GM18868 (cell line): ENCODE measurements at regions not wholly inside any gene's neighbourhood (a gene's known extent, or its start where the extent isn't known, plus 50 kb on each side); places are given as distances from the start of the nearest gene placed in this dataset.

Experiments used
- ATAC-seq: cut with Tn5 transposase; IDR thresholded peaks from one replicate; pipeline ENCODE4 v1.9.1; 2021; ENCODE audit warnings: mild to moderate bottlenecking, moderate library complexity; ENCODE audit not compliant: unreplicated experiment

DNA sequence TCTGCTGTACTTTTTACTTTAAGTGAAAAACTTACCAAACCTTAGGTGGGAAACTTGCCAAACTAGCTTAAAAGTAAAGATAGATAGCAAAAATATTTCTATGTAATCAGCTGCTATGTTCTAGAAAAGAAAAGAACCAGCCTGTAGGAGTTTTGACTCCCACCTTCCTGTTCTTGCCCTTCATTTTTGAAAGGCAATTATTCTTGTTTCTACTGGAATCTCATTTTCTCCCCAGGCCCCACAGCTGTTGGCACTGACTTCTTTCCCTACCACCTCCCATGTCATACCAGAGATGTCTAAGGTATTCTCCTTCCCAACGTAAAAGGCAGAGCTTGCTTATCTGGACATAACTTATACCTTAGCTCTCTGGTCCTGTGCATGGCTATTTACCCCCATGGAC, 389.7 kb downstream of the ARHGEF28 start:
- no peak for ATAC-seq

GRCh38 chr5:74013222-74013621, 387.2 kb downstream of the ARHGEF28 start:
- ATAC-seq: no peak

GRCh38 chr5:74009502-74009901, 383.5 kb downstream of the ARHGEF28 start:
- no peak for ATAC-seq

- ATAC-seq: no peak
Measured at GRCh38 chr5:74007193-74007592, 381.2 kb downstream of the ARHGEF28 start.

DNA sequence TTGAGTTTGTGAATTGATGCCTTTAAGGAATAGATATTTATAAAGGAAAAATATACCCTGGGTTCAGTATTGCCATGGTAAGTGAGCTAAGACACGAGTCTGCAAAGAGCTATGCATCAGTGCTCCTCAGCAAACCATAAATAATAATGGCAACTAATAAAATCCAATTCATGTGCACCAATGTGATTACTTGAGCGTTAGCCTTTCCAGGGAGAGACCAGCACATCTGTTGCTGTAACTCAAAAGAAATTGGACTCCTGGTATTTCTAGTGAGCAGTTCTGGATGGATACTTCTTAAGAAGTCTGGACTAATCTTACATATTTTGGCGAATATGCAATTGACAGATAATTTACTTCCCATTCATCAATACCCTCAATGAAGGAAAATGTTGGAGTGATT, 373.3 kb downstream of the ARHGEF28 start:
- no peak for ATAC-seq

GRCh38 chr5:73998489-73998888, 372.5 kb downstream of the ARHGEF28 start:
- ATAC-seq: no peak

GRCh38 chr5:73997960-73998359, 372.0 kb downstream of the ARHGEF28 start:
- no peak for ATAC-seq

DNA sequence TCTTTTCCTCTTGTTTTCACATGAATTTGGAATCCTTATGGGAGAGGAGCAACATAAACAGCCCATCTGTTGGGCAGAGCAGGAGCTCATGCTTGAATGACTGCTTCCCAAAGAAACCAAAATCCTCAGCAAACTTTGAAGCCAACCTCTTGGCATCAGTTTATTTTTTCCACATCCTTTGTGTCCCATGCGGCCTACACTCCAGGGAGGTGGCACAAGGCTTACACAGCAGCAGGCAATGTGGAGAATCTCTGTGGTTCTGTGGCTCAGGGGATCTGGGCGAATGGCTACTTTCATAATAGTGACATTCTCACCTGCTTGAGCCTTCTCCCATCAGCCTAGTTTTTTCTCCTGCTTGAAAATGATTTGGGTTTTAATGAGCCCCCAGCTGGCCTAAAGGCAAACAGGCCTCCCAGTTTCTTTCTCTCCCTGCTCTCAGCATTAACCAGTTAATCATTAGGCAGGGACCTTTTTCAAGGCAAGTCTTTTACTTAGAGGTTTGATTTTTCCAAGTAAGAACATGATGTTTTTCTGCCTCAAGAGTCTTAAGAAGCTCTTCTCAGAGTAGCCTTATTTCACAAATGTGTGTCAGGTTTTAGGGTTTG, 370.3 kb downstream of the ARHGEF28 start:
- ATAC-seq: no peak

- no peak for ATAC-seq
Measured at GRCh38 chr5:73994963-73995362, 369.0 kb downstream of the ARHGEF28 start.
